Activated CD8-positive, alpha-beta T cell treated with anti-CD3 and anti-CD28 coated beads for 36 hours (primary cell): ENCODE measurements at regions not wholly inside any gene's neighbourhood (a gene's known extent, or its start where the extent isn't known, plus 50 kb on each side); places are given as distances from the start of the nearest gene placed in this dataset.

Experiments used
- ATAC-seq: fragments of 200-7000 bp; cut with Tn5 transposase; one replicate; pipeline ENCODE4 v1.10.0; 2021; ENCODE audit warnings: mild to moderate bottlenecking, moderate library complexity
- CTCF ChIA-PET: fragments of 350-600 bp; sonication (Branson Sonifier 250); formaldehyde crosslinking; loops from one replicate; lab custom pipeline; 2021; ENCODE audit warnings: antibody characterized with exemption; lab: Charles Lee
- POLR2A ChIA-PET: fragments of 350-600 bp; sonication (Branson Sonifier 250); formaldehyde crosslinking; loops from one replicate; lab custom pipeline; 2021; ENCODE audit warnings: antibody characterized with exemption; lab: Charles Lee
- DNase-seq: peaks from one replicate; pipeline ENCODE4 v3.0.0-alpha.2; 2020
- H3K27ac Mint-ChIP-seq: one replicate; pipeline ENCODE4 v1.8.0; 2021; ENCODE audit warnings: mild to moderate bottlenecking, mixed read lengths
- H3K27me3 Mint-ChIP-seq: one replicate; pipeline ENCODE4 v1.8.0; 2021; ENCODE audit warnings: mixed read lengths
- H3K36me3 Mint-ChIP-seq: one replicate; pipeline ENCODE4 v1.8.0; 2021; ENCODE audit warnings: low read depth, mixed read lengths
- H3K4me1 Mint-ChIP-seq: one replicate; pipeline ENCODE4 v1.8.0; 2021; ENCODE audit warnings: low read depth, mixed read lengths
- H3K4me3 Mint-ChIP-seq: one replicate; pipeline ENCODE4 v1.8.0; 2021; ENCODE audit warnings: mild to moderate bottlenecking, moderate library complexity, mixed read lengths
- H3K9me3 Mint-ChIP-seq: one replicate; pipeline ENCODE4 v1.8.0; 2021; ENCODE audit warnings: mixed read lengths
- intact Hi-C: fragments of 100-400 bp; cut with micrococcal nuclease; formaldehyde crosslinking; loops from one replicate; pipeline ENCODE4 v1.10.0; 2022
- TF ChIP-seq, protein P1 (sequence below): fragments of 200-600 bp; IDR thresholded peaks from one replicate; pipeline ENCODE4 v1.8.0; 2022; ENCODE audit warnings: antibody characterized with exemption, mild to moderate bottlenecking

- H3K27me3 Mint-ChIP-seq, result no peaks in the 10 kb centered on the region
- TF ChIP-seq, protein P1, sequence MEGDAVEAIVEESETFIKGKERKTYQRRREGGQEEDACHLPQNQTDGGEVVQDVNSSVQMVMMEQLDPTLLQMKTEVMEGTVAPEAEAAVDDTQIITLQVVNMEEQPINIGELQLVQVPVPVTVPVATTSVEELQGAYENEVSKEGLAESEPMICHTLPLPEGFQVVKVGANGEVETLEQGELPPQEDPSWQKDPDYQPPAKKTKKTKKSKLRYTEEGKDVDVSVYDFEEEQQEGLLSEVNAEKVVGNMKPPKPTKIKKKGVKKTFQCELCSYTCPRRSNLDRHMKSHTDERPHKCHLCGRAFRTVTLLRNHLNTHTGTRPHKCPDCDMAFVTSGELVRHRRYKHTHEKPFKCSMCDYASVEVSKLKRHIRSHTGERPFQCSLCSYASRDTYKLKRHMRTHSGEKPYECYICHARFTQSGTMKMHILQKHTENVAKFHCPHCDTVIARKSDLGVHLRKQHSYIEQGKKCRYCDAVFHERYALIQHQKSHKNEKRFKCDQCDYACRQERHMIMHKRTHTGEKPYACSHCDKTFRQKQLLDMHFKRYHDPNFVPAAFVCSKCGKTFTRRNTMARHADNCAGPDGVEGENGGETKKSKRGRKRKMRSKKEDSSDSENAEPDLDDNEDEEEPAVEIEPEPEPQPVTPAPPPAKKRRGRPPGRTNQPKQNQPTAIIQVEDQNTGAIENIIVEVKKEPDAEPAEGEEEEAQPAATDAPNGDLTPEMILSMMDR, result no peak
- no peak overlapping the region for H3K4me3 Mint-ChIP-seq
- H3K4me1 Mint-ChIP-seq, result no peaks in the 10 kb centered on the region
- DNase-seq (no peak), ATAC-seq (no peak)
- intact Hi-C loops, result no loop called here
- peaks cover 3% of the 10 kb centered on the region for H3K9me3 Mint-ChIP-seq
- H3K27ac Mint-ChIP-seq, result no peak overlapping the region
- no peaks in the 10 kb centered on the region for H3K36me3 Mint-ChIP-seq
- CTCF ChIA-PET, result interaction anchor here (1.2 kb wide), 1 partner anchor 16 kb away, joined by 3 read pairs; no protein-coding TSS in a partner anchor
- POLR2A ChIA-PET, result no interaction called here
These were observed 239.4 kb downstream of the CDH7 start for GRCh38 chr18:65990174-65990690.

DNA sequence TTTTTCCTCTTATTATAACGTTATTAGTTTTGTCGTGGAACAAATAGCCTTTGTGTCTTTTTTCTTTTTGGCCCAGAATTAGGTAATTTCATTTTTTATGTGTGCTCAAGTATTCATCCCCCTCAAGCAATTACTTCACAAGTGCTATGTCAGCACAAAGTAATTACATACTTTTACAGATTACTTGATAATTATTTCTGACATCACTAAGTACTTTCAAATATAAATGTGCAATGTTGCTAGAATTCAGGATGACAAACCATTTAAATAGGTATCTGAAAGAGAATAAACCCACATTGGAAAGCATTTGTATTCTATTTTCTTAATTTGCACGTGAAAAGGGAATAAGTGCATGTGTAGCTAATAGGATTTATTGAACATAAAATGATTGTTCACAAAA is 238.2 kb downstream of the CDH7 start:
- CTCF ChIA-PET, result no interaction called here
- Mint-ChIP-seq H3K9me3 (peaks cover 1% of the 10 kb centered on the region), H3K4me3 (no peak overlapping the region), H3K36me3 (no peaks in the 10 kb centered on the region), H3K4me1 (no peaks in the 10 kb centered on the region), H3K27ac (no peak overlapping the region), H3K27me3 (no peaks in the 10 kb centered on the region)
- POLR2A ChIA-PET, result no interaction called here
- TF ChIP-seq, protein P1, result no peak
- ATAC-seq (no peak), DNase-seq (no peak)
- intact Hi-C loops, result no loop called here

GRCh38 chr18:65988386-65988785 is 237.6 kb downstream of the CDH7 start:
- CTCF ChIA-PET, result no interaction called here
- Mint-ChIP-seq H3K27me3 (no peaks in the 10 kb centered on the region), H3K27ac (no peak overlapping the region), H3K4me3 (no peak overlapping the region), H3K4me1 (no peaks in the 10 kb centered on the region), H3K36me3 (no peaks in the 10 kb centered on the region), H3K9me3 (peaks cover 1% of the 10 kb centered on the region)
- TF ChIP-seq, protein P1, result no peak
- DNase-seq (no peak), ATAC-seq (no peak)
- POLR2A ChIA-PET, result no interaction called here
- intact Hi-C loops, result no loop called here

DNA sequence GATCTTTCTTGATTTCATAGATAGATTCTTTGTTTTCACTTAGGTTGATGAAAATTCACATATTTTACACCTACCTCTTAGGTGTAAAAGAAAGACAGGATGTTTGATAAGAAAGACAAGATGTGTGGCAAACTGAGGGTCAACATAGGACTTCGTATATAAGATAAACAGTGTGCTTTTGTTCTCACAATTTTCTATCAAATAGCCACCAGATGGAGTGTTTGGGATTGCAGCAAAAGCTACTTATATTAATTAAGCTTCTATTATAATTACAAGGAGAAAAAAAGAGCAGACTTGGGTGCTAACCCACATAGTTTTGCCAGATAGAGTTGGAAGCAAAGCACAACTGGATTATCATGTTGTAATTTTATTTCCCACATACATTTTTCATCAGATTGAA is 232.9 kb downstream of the CDH7 start:
- Mint-ChIP-seq H3K4me1 (no peaks in the 10 kb centered on the region), H3K36me3 (no peaks in the 10 kb centered on the region), H3K27ac (no peak overlapping the region), H3K27me3 (no peaks in the 10 kb centered on the region), H3K9me3 (peaks cover 11% of the 10 kb centered on the region), H3K4me3 (no peak overlapping the region)
- ChIA-PET CTCF (no interaction called here), POLR2A (no interaction called here)
- TF ChIP-seq, protein P1, result no peak
- intact Hi-C loops, result no loop called here
- DNase-seq (no peak), ATAC-seq (no peak)

GRCh38 chr18:65975536-65975935 is 224.7 kb downstream of the CDH7 start:
- H3K36me3 Mint-ChIP-seq, result no peaks in the 10 kb centered on the region

More at GRCh38 chr18:65975536-65975935, 224.7 kb downstream of the CDH7 start:
- Mint-ChIP-seq H3K4me1 (no peaks in the 10 kb centered on the region), H3K9me3 (peaks cover 8% of the 10 kb centered on the region), H3K4me3 (no peak overlapping the region), H3K27ac (no peak overlapping the region), H3K27me3 (no peaks in the 10 kb centered on the region)
- POLR2A ChIA-PET, result no interaction called here
- intact Hi-C loops, result no loop called here
- TF ChIP-seq, protein P1, result no peak
- DNase-seq, result no peak
- CTCF ChIA-PET, result no interaction called here
- ATAC-seq, result no peak
